RWPE1 (cell line): ENCODE measurements at regions not wholly inside any gene's neighbourhood (a gene's known extent, or its start where the extent isn't known, plus 50 kb on each side); places are given as distances from the start of the nearest gene placed in this dataset.

Experiments
- CTCF ChIA-PET: fragments of 350-600 bp; sonication (Branson Sonifier 250); formaldehyde crosslinking; extraction: SDS; loops from one replicate; lab custom pipeline; 2021; lab: Yijun Ruan, JAX
- POLR2A ChIA-PET: fragments of 400-600 bp; formaldehyde crosslinking; extraction: SDS; loops from one replicate; lab custom pipeline; 2020; ENCODE audit warnings: antibody characterized with exemption; ENCODE audit not compliant: low non-redundant PET; lab: Yijun Ruan, JAX
- DNase-seq: peaks from one replicate; pipeline ENCODE4 v3.0.0; 2012; ENCODE audit warnings: low spot score
- H3K27ac ChIP-seq: fragments of 450-650 bp; 2 replicates; pipeline ENCODE4 v1.5.1; 2017
- CTCF ChIP-seq: fragments of 450-650 bp; conservative IDR thresholded peaks from 2 replicates; pipeline ENCODE4 v1.5.1; 2017; ENCODE audit warnings: low read depth, mild to moderate bottlenecking

DNA sequence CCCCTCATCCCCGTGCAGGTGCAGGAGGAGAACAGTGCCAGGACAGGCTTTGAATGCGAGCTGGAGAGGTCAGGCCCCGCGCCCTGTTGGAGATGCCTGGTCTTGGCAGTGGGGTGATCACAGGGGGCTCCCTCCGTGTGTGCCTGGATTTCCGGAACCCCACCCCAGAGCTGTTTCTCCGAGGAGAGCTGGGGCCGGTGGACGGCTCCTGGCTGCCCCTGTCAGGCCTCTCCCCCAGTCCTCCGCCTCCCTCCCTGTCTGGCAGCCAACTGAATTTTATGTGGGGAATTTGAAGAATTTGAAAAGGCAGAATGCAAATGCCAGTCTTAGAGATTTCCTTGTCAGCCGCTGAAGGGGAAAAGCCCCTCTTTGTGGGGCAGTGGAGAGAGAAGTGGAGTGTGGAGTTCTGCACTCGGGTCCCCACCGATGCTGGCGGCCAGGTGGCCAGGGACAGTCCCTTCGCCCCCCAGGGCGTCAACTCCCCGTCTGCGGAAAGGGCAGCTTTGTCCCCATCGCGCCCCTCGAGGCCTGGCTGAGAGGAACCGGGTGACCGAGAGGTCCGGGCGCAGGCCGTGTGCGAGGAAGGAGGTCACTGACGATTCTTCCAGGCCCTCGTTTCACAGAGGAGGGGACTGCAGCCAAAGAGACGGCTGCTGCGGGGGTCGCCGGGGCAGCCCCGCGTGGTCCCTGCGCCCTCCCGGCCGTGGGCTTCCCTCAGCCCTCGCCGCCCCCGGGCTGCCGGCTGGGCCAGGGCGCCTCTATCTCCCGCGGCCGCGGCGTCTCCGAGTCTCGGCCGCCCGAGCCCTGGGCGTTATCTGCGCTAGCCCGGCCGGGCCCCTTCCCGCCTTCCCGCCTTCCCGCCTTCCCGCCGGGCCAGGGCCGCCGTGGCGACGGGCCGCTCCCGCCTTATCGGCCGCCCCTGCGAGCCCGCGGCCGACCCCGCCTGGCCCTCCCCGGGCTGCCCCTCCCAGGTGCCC is 56.0 kb upstream of the LCTL start:
- DNase-seq: no peak
- ChIA-PET CTCF (interaction anchor here (1.0 to 1.2 kb wide), 2 partner anchors 13 to 83 kb away, joined by 3 to 5 read pairs; no protein-coding TSS in a partner anchor), POLR2A (no interaction called here)
- no peak overlapping the region for H3K27ac ChIP-seq
- no peak for TF ChIP-seq CTCF

GRCh38 chr15:66622591-66623022 is 56.8 kb upstream of the LCTL start:
- no peak overlapping the region for H3K27ac ChIP-seq
- ChIA-PET POLR2A (no interaction called here), CTCF (no interaction called here)
- TF ChIP-seq CTCF: no peak
- no peak for DNase-seq

DNA sequence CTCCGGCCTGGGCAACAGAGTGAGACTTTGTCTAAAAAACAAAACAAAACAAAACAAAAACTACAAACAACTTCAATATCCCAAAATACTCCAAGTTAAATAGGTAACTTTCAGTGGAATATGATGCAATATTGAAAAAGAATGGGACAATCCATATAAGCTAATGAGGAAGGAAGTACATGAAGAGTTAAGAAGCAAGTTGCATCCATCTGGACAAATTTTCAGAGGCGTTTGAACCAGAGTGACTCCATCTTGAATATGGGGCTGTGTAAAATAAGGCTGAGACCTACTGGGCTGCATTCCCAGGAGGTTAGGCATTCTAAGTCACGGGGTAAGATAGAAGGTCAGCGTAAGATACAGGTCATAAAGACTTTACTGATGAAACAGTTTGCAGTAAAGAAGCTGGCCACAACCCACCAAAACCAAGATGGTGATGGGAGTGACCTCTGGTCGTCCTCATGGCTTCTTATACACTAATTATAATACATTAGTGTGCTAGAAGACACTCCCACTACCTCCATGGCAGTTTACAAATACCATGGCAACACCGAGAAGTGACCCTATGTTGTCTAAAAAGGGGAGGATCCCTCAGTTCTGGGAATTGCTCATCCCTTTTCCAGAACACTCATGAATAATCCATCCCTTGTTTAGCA is 58.1 kb upstream of the LCTL start:
- DNase-seq: no peak
- ChIA-PET POLR2A (no interaction called here), CTCF (interaction anchor here (0.7 kb wide), 1 partner anchor 186 kb away, joined by 3 read pairs; no protein-coding TSS in a partner anchor)

DNA sequence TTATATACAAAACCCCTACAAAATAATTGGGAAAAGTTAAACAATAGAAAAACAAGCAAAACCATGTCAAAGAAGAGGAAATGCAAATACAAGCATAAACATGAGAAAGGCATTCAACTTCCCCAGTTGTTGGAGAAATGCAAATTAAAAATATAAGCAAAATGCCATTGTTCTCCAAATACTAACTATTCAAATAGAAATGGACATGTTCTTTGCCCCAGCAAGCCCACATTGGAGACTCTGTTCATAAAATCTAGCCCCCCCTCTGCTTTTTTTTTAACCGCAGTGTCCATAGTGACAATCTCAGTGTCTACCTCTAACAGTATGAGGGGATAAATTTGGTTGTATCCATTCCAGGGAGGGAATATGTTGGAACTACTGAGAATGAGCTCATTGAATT is 59.7 kb upstream of the LCTL start:
- POLR2A ChIA-PET: no interaction called here
- TF ChIP-seq CTCF: no peak

More for the DNA sequence above, 58.1 kb upstream of the LCTL start:
- TF ChIP-seq CTCF: no peak
- H3K27ac ChIP-seq: no peak overlapping the region

GRCh38 chr15:66625974-66626373 is 60.2 kb upstream of the LCTL start:
- no peak for TF ChIP-seq CTCF
- CTCF ChIA-PET: no interaction called here
- DNase-seq: no peak
- POLR2A ChIA-PET: no interaction called here
- no peak overlapping the region for H3K27ac ChIP-seq

More for the DNA sequence above, 59.7 kb upstream of the LCTL start:
- CTCF ChIA-PET: no interaction called here
- DNase-seq: no peak
- H3K27ac ChIP-seq: no peak overlapping the region

GRCh38 chr15:66628976-66629723 is 63.4 kb upstream of the LCTL start:
- ChIA-PET CTCF (no interaction called here), POLR2A (no interaction called here)
- TF ChIP-seq CTCF: no peak
- H3K27ac ChIP-seq: no peak overlapping the region
- no peak for DNase-seq
